GM19467 (cell line): ENCODE measurements at regions not wholly inside any gene's neighbourhood (a gene's known extent, or its start where the extent isn't known, plus 50 kb on each side); places are given as distances from the start of the nearest gene placed in this dataset.
"Not testable (repeated sequence)": the region's sequence is repeated elsewhere in the genome, so short reads cannot be mapped to it uniquely, and the experiment has no call there.

Experiments used
- ATAC-seq: cut with Tn5 transposase; IDR thresholded peaks from one replicate; pipeline ENCODE4 v1.9.1; 2021; ENCODE audit warnings: mild to moderate bottlenecking, moderate library complexity; ENCODE audit not compliant: unreplicated experiment

- no peak for ATAC-seq
These were observed 293.4 kb upstream of the ACTBL2 start for GRCh38 chr5:57776035-57776434.

- no peak for ATAC-seq
These were observed 291.8 kb upstream of the ACTBL2 start for GRCh38 chr5:57774439-57774838.

- no peak for ATAC-seq
These were observed 289.9 kb upstream of the ACTBL2 start for GRCh38 chr5:57772512-57772911.

- ATAC-seq = no peak
These were observed 287.4 kb upstream of the ACTBL2 start for GRCh38 chr5:57770039-57770438.

GRCh38 chr5:57768745-57769144 lies 286.1 kb upstream of the ACTBL2 start:
- no peak for ATAC-seq

- no peak for ATAC-seq
These were observed 282.0 kb upstream of the ACTBL2 start for GRCh38 chr5:57764479-57765089.

- ATAC-seq = no peak
These were observed 278.9 kb upstream of the ACTBL2 start for GRCh38 chr5:57761513-57761912.

- no peak for ATAC-seq
These were observed 272.0 kb upstream of the ACTBL2 start for GRCh38 chr5:57754616-57755015.

GRCh38 chr5:57753446-57753845 lies 270.8 kb upstream of the ACTBL2 start:
- ATAC-seq = no peak

- ATAC-seq = no peak
These were observed 269.1 kb upstream of the ACTBL2 start for GRCh38 chr5:57751710-57752109.

GRCh38 chr5:57750891-57751290 lies 268.3 kb upstream of the ACTBL2 start:
- no peak for ATAC-seq

GRCh38 chr5:57750282-57750681 lies 267.7 kb upstream of the ACTBL2 start:
- no peak for ATAC-seq

- no peak for ATAC-seq
These were observed 266.8 kb upstream of the ACTBL2 start for GRCh38 chr5:57749396-57749795.

- ATAC-seq = no peak
These were observed 263.4 kb upstream of the ACTBL2 start for GRCh38 chr5:57745700-57746651.

- ATAC-seq = no peak
These were observed 262.4 kb upstream of the ACTBL2 start for GRCh38 chr5:57745029-57745428.

GRCh38 chr5:57741336-57741735 lies 258.7 kb upstream of the ACTBL2 start:
- ATAC-seq = no peak

- no peak for ATAC-seq
These were observed 256.2 kb upstream of the ACTBL2 start for GRCh38 chr5:57738787-57739186.

- ATAC-seq = no peak
These were observed 255.7 kb upstream of the ACTBL2 start for GRCh38 chr5:57738301-57738700.

- no peak for ATAC-seq
These were observed 254.1 kb upstream of the ACTBL2 start for GRCh38 chr5:57736716-57737115.

GRCh38 chr5:57735279-57736153 lies 252.9 kb upstream of the ACTBL2 start:
- ATAC-seq = not testable (repeated sequence)

- ATAC-seq = no peak
These were observed 251.7 kb upstream of the ACTBL2 start for GRCh38 chr5:57734296-57734695.
